HepG2 (cell line): ENCODE measurements at regions not wholly inside any gene's neighbourhood (a gene's known extent, or its start where the extent isn't known, plus 50 kb on each side); places are given as distances from the start of the nearest gene placed in this dataset.

Source experiments
- ATF7-NPFF ChIP-seq: sonication (generic); formaldehyde crosslinking; IDR thresholded peaks from 2 replicates; pipeline ENCODE4 v1.8.1; 2023; ENCODE audit warnings: mild to moderate bottlenecking, low read depth, missing genetic modification reagents, moderate library complexity
- CBX5 ChIP-seq: sonication (generic); formaldehyde crosslinking; IDR thresholded peaks from 2 replicates; pipeline ENCODE4 v1.4.0; 2020; ENCODE audit warnings: missing genetic modification reagents, borderline replicate concordance
- FOXA1 ChIP-seq, 2 experiments: fragments of 450-650 bp in 1 of 2; sonication (generic) in 1 of 2; formaldehyde crosslinking in 1 of 2; IDR thresholded peaks; 2 replicates each; pipeline versions ENCODE4 v1.4.0 to v1.6.1; 2016 to 2020; ENCODE audit warnings: missing genetic modification reagents in 1 of 2
- FOXC1 ChIP-seq: sonication (generic); formaldehyde crosslinking; IDR thresholded peaks from 2 replicates; pipeline ENCODE4 v1.8.0; 2022; ENCODE audit warnings: mild to moderate bottlenecking, missing genetic modification reagents, borderline replicate concordance
- HOXA9 ChIP-seq: sonication (generic); formaldehyde crosslinking; IDR thresholded peaks from 2 replicates; pipeline ENCODE4 v1.8.1; 2022; ENCODE audit warnings: missing genetic modification reagents, mild to moderate bottlenecking, moderate library complexity, borderline replicate concordance
- IRF2 ChIP-seq: IDR thresholded peaks from 2 replicates; pipeline ENCODE4 v1.6.1; 2018; ENCODE audit warnings: missing genetic modification reagents, missing compliant biosample characterization
- MXI1 ChIP-seq: IDR thresholded peaks from 3 replicates; pipeline ENCODE4 v1.6.1; 2012; ENCODE audit warnings: low read depth, low read length, inconsistent platforms, borderline replicate concordance
- MYC ChIP-seq: sonication (generic); formaldehyde crosslinking; IDR thresholded peaks from 2 replicates; pipeline ENCODE4 v1.9.0; 2021; ENCODE audit warnings: missing genetic modification reagents, borderline replicate concordance
- SOX5 ChIP-seq: IDR thresholded peaks from 2 replicates; pipeline ENCODE4 v1.6.1; 2016; ENCODE audit warnings: borderline replicate concordance
- SRY ChIP-seq: sonication (generic); formaldehyde crosslinking; IDR thresholded peaks from 2 replicates; pipeline ENCODE4 v1.8.0; 2022; ENCODE audit warnings: mild to moderate bottlenecking, missing genetic modification reagents
- STAG1 ChIP-seq: sonication (generic); formaldehyde crosslinking; IDR thresholded peaks from 2 replicates; pipeline ENCODE4 v1.4.0; 2020; ENCODE audit warnings: missing genetic modification reagents
- TBL1XR1 ChIP-seq: fragments of 150-350 bp; IDR thresholded peaks from 2 replicates; pipeline ENCODE4 v1.6.1; 2014; ENCODE audit warnings: borderline replicate concordance, low read length; ENCODE audit not compliant: partially characterized antibody
- ZNF12 ChIP-seq: sonication (generic); formaldehyde crosslinking; IDR thresholded peaks from 2 replicates; pipeline ENCODE4 v1.5.0; 2020; ENCODE audit warnings: missing genetic modification reagents
- ZNF232 ChIP-seq: sonication (generic); formaldehyde crosslinking; IDR thresholded peaks from 2 replicates; pipeline ENCODE4 v1.4.0; 2020; ENCODE audit warnings: missing genetic modification reagents, borderline replicate concordance
- ZNF510 ChIP-seq: sonication (generic); formaldehyde crosslinking; IDR thresholded peaks from 2 replicates; pipeline ENCODE4 v1.4.0; 2020; ENCODE audit warnings: low read depth, mild to moderate bottlenecking, missing genetic modification reagents
- ZNF546 ChIP-seq: sonication (generic); formaldehyde crosslinking; conservative IDR thresholded peaks from 2 replicates; pipeline ENCODE4 v1.8.1; 2023; ENCODE audit warnings: mild to moderate bottlenecking, missing genetic modification reagents
- TF ChIP-seq, protein P1 (sequence below): sonication (generic); formaldehyde crosslinking; IDR thresholded peaks from 2 replicates; pipeline ENCODE4 v1.4.0; 2020; ENCODE audit warnings: missing genetic modification reagents
- TF ChIP-seq, protein P2 (sequence below): sonication (generic); formaldehyde crosslinking; conservative IDR thresholded peaks from 2 replicates; pipeline ENCODE4 v1.4.0; 2020; ENCODE audit warnings: missing genetic modification reagents
- TF ChIP-seq, protein P3 (sequence below): sonication (generic); formaldehyde crosslinking; IDR thresholded peaks from 2 replicates; pipeline ENCODE4 v1.4.0; 2020; ENCODE audit warnings: mild to moderate bottlenecking, missing genetic modification reagents
- TF ChIP-seq, protein P4 (sequence below): sonication (generic); formaldehyde crosslinking; IDR thresholded peaks from 2 replicates; pipeline ENCODE4 v1.9.0; 2021; ENCODE audit warnings: missing genetic modification reagents, mild to moderate bottlenecking, borderline replicate concordance
- TF ChIP-seq, protein P5 (sequence below): sonication (generic); formaldehyde crosslinking; IDR thresholded peaks from 2 replicates; pipeline ENCODE4 v1.4.0; 2020; ENCODE audit warnings: mild to moderate bottlenecking, missing genetic modification reagents

DNA sequence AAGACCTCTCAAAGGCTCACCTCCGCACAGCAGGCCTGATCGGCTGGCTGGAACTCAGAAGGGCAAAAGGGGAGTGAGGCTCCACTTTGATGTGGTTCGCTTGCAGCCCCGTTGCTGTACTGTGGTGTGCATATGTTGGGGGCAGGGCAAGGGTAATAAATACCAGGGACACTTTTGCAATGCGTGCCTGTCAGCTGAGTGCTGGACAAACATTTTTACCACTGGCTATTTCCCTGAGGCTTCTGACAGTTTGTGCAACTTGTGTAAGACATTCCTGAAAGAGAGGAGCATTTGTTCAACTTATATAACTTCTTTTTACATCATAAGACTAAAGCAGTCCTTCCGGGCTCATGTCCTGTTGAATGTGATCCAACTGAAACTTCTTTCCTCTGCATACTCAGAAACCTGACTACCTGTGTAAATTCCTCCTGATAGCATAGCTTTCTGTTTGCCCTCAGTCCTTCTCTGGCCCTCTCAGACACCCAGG lies 82.3 kb downstream of the SPRY1 start (continued):
- TF ChIP-seq, protein P1, sequence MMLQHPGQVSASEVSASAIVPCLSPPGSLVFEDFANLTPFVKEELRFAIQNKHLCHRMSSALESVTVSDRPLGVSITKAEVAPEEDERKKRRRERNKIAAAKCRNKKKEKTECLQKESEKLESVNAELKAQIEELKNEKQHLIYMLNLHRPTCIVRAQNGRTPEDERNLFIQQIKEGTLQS (CRISPR knock-in tag), result peak; percentile 94
- TF ChIP-seq SRY (CRISPR knock-in tag), result peak; percentile 61; the same call in 1 of the 2 replicates
- peak; percentile 83 for TF ChIP-seq ZNF12
- no peak for TF ChIP-seq ZNF510 (CRISPR knock-in tag)
- TF ChIP-seq ZNF232 (CRISPR knock-in tag), result peak; percentile 91; the same call in 1 of the 2 replicates
- TF ChIP-seq, protein P2, sequence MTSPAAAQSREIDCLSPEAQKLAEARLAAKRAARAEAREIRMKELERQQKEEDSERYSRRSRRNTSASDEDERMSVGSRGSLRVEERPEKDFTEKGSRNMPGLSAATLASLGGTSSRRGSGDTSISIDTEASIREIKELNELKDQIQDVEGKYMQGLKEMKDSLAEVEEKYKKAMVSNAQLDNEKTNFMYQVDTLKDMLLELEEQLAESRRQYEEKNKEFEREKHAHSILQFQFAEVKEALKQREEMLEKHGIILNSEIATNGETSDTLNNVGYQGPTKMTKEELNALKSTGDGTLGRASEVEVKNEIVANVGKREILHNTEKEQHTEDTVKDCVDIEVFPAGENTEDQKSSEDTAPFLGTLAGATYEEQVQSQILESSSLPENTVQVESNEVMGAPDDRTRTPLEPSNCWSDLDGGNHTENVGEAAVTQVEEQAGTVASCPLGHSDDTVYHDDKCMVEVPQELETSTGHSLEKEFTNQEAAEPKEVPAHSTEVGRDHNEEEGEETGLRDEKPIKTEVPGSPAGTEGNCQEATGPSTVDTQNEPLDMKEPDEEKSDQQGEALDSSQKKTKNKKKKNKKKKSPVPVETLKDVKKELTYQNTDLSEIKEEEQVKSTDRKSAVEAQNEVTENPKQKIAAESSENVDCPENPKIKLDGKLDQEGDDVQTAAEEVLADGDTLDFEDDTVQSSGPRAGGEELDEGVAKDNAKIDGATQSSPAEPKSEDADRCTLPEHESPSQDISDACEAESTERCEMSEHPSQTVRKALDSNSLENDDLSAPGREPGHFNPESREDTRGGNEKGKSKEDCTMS (CRISPR knock-in tag), result no peak
- no peak for TF ChIP-seq FOXA1 (IDR thresholded peaks at IDR 0.05)
- peak; percentile 94 for TF ChIP-seq FOXA1 (CRISPR knock-in tag; IDR thresholded peaks at IDR 0.05)
- peak; percentile 92; the same call in 1 of the 2 replicates for TF ChIP-seq MYC (CRISPR knock-in tag)
- 0 out of 2 replicates have a peak, but pooled peaks have one; percentile 78 for TF ChIP-seq HOXA9 (CRISPR knock-in tag)
- peak; percentile 59 for TF ChIP-seq STAG1 (CRISPR knock-in tag)
- TF ChIP-seq, protein P3, sequence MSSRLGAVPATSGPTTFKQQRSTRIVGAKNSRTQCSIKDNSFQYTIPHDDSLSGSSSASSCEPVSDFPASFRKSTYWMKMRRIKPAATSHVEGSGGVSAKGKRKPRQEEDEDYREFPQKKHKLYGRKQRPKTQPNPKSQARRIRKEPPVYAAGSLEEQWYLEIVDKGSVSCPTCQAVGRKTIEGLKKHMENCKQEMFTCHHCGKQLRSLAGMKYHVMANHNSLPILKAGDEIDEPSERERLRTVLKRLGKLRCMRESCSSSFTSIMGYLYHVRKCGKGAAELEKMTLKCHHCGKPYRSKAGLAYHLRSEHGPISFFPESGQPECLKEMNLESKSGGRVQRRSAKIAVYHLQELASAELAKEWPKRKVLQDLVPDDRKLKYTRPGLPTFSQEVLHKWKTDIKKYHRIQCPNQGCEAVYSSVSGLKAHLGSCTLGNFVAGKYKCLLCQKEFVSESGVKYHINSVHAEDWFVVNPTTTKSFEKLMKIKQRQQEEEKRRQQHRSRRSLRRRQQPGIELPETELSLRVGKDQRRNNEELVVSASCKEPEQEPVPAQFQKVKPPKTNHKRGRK (CRISPR knock-in tag), result no peak
- TF ChIP-seq IRF2 (CRISPR knock-in tag), result peak; percentile 99
- peak; percentile 81; the same call in 2 of the 3 replicates for TF ChIP-seq MXI1
- TF ChIP-seq FOXC1, result peak; percentile 58; the same call in 1 of the 2 replicates
- peak; percentile 89 for TF ChIP-seq ATF7-NPFF
- peak; percentile 100 for TF ChIP-seq CBX5 (CRISPR knock-in tag)
- TF ChIP-seq, protein P4, sequence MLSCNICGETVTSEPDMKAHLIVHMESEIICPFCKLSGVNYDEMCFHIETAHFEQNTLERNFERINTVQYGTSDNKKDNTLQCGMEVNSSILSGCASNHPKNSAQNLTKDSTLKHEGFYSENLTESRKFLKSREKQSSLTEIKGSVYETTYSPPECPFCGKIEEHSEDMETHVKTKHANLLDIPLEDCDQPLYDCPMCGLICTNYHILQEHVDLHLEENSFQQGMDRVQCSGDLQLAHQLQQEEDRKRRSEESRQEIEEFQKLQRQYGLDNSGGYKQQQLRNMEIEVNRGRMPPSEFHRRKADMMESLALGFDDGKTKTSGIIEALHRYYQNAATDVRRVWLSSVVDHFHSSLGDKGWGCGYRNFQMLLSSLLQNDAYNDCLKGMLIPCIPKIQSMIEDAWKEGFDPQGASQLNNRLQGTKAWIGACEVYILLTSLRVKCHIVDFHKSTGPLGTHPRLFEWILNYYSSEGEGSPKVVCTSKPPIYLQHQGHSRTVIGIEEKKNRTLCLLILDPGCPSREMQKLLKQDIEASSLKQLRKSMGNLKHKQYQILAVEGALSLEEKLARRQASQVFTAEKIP (CRISPR knock-in tag), result no peak
- TF ChIP-seq ZNF546, result no peak
- TF ChIP-seq, protein P5, sequence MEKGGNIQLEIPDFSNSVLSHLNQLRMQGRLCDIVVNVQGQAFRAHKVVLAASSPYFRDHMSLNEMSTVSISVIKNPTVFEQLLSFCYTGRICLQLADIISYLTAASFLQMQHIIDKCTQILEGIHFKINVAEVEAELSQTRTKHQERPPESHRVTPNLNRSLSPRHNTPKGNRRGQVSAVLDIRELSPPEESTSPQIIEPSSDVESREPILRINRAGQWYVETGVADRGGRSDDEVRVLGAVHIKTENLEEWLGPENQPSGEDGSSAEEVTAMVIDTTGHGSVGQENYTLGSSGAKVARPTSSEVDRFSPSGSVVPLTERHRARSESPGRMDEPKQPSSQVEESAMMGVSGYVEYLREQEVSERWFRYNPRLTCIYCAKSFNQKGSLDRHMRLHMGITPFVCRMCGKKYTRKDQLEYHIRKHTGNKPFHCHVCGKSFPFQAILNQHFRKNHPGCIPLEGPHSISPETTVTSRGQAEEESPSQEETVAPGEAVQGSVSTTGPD, result peak; percentile 72; the same call in 1 of the 2 replicates
- TF ChIP-seq SOX5, result peak; percentile 99
- TF ChIP-seq TBL1XR1, result peak; percentile 97
